Putamen (tissue), 1 donor: ENCODE measurements at regions not wholly inside any gene's neighbourhood (a gene's known extent, or its start where the extent isn't known, plus 50 kb on each side); places are given as distances from the start of the nearest gene placed in this dataset.
"Not testable (repeated sequence)": the region's sequence is repeated elsewhere in the genome, so short reads cannot be mapped to it uniquely, and the experiment has no call there.

Source experiments
- DNase-seq: peaks from one replicate; pipeline ENCODE4 v3.0.0-alpha.2; 2016; ENCODE audit warnings: low spot score

DNA sequence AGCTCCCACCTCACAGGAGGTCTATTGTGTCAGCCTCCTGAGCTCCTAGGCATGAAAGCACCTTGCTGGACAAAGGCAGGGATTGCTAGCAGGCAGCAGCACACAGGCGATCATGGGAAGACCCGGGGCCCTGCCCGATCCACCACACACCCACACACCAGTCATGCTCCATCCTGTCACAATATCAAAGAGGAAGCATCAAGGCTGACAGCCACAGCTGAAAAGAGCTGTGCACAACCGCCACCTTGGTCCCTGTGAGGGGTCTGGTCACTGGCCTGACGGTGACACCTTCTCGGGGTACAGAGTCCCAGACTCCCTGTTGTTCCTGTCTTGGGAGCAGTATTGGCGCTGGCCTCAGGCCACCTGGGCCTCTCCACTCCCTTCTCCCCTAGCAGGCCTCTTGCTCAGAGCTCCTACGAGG is 89.7 kb upstream of the RET start:
- DNase-seq: no peak

DNA sequence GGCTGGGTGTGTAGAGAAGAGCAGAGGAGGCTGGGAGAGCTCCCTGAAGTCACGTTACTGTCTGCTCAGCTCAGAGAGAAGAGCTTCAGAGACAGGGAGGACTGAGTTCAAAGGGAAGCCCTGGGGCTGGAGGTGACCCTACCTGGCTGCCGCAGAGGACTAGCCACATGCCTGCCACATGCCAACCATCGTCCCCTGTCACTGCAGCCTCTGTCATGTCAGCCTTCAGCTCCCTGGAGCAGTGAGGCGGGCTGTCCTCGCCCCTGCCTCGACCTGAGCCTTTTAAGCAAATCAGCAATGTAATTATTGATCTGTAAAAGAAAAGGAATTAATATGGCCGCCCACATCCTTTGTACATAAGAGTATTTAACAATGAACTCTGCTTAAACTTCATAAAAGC is 89.3 kb upstream of the RET start:
- DNase-seq: no peak

DNA sequence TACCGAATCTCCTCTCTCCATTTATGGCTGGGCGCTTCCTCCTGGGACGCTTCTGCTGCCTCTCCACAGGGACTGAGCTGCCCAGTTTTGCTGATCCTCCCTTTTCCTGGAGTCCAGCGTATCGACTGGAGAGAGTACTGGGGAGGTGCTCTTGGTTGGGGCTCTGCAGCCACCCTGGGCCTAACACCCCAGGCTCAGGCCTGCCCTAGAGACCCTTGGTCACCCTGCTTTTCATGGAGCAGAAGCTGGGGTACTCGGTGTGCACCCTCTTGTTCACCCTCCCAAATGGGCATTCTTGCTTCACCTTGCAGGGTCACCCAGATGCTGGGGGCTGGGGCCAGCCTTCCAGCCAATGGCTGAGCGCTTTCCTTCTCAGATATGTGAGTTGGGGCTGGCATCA is 88.8 kb upstream of the RET start:
- no peak for DNase-seq

DNA sequence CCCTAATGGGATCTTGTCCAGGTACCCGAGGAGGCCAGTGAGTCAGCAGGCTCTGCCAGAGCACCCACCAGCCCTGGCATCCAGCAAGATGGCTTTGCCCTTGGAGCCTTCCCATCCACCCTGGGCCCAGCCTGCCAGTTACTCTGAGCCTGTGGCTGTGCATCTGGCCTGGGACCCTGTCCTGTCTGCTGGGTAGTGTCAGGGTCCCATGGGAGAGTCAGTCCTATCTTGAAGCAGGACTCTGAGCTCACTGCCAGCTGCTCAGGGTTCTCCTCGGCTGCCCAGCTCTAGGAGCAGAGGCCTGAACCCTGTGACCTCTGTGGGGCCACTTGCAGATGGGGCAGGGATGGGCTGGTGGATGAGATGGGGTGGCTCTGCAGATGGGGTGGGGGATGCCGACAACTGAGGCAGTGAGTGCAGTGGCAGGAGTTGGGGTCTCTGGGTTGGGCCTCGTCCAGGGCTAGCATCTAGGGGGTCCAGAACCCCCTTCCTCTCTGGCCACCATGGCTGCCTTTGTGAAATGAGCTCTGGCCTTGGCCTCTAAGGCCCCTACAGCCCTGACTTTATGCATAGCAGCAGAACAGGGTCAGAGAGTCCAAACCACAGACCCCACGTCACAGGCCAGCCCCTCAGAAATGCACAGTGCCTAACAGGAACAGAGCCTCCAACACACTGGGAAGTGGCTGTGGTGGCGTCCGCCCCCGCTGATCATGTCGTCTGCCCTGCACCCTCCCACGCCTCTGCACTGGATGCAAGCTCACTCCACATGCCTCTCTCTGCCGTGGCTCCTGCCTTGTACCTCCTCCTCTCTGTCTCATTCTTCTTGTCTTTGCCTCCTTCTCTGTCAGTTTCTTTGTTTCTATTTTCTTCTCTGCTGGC is 88.1 kb upstream of the RET start:
- peak; percentile 58 for DNase-seq

DNA sequence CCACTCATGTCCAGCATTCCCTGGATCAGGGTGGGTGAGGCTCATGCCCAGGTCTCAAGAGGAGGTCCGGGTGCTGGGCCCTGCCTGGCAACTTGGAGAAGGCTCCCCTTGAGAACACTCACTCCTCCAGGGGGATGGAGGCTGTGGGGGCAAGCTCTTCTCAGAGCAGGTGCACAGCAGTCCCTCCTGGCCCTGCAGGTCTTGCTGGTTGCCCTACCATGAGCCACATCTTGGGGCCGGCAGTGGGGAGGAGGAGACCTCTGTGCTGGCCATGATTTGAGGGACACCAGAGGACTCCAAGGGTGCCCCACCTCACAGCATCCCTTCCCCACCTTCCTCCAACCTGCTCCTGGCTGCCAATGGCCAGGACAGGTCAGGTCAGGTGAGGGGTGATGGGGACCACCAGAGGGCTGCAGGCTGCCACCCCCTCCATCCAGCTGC is 87.4 kb upstream of the RET start:
- no peak for DNase-seq

DNA sequence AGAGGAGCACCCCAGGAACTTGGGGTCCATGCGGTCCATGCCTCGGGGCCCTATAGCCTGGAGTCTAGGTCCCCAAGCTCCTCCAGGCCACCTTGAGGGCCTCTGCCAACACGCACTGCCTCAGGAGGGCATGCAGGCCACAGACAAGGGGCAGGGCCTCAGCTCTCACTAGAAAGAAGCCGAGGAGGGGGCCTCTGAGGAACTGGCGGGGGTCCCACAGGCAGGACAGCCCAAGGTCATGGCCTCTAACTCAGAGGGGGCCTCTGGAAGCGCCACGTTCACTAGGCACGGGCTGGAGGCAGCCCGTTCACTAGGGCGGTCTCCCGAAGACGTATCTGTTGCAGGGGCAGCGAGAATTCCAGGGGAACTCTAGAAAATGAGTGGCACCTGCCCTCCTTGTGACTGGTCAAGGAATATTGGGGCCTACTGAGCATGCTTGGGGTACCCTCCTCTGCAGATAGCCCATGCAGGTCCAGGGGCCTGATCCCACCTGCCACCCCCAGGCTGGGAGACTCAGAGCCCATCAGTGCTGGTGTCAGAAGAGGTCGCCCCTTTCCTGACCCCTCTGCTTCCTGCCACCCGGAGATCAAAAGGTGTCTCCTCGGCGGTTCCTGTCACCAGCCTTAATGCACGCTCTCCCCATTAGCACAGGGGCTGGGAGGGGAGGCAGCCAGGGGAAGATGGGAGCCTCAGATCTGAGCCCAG is 86.7 kb upstream of the RET start:
- DNase-seq: no peak

DNA sequence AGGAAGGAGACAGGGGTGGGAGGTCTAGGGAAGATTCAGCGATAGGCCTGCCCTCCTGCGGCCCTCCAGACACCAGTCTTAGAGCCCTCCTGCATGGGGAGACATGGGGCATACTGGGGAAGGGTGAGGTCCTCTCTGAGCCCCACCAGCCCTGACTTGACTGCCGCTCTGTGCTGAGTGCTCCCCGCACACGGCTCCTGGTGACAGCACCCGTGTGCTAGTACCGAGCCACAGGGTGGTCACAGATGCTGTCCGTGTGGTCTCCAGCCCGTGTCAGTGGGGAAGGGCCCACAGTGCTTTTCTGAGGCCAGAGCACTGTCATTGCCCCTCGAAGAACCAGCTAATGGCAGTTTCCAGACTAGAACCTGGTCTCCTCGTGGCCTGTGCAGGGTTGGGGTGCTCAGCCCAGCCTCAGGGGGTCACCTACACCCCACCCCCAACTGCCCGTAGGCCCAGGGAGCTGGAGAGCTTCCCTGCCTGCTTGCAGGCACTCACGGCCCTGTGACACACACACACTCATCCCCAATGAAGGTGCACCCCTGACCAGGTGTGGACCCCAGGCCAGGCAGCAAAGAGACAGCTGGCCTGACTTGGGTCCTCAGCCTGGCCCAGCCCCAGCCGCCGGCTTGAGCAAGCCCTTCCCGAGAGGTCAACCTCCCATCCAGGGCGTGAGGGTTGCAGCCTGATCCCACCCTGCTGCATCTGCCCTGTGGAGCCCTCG is 86.0 kb upstream of the RET start:
- no peak for DNase-seq

- DNase-seq: no peak
These were observed 85.3 kb upstream of the RET start for GRCh38 chr10:42991442-42992098.

- no peak for DNase-seq
These were observed 84.5 kb upstream of the RET start for GRCh38 chr10:42992156-42992956.

DNA sequence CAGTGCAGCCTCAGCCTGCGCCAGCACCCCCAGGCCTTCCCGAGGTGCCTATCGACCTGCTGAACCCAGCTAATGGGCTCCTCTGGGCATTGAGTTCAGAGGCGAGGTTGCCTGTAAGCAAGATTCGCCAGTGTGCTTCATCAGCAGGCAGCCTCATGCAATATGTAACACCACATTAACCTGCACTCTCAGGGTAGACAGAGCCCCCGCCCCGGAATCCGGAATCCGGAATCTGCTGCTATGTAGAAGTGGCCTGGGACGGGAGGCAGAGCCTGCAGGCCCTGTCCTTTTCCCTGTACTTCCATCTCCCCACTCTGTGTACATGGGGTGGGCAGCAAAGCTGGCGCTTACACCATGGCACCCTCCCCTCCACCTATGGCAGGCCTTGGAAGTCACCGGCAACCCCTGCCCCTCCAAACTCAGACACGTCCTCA is 83.9 kb upstream of the RET start:
- no peak for DNase-seq

GRCh38 chr10:42994909-42995308 is 82.0 kb upstream of the RET start:
- DNase-seq: not testable (repeated sequence)

GRCh38 chr10:42995537-42995936 is 81.3 kb upstream of the RET start:
- DNase-seq: no peak

DNA sequence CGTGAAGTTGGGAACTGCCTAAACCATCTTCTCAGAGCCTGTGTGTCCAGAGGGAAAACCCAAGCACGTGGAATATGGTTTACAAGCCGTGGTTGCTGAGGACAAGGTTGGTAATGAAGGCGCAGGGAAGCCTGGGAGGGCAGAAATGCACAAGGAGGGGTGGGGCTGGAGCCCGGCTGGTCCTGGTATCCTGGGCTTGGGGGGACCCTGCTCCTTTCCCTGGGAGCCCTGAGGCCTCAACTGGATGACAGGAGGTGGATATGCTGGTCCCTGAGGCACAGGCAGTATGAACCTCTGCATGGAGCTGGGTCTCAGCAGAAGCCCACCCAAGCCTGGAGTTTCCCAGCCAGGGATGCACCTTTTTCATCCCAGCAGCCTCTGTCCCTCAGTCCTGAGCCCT is 80.3 kb upstream of the RET start:
- no peak for DNase-seq

DNA sequence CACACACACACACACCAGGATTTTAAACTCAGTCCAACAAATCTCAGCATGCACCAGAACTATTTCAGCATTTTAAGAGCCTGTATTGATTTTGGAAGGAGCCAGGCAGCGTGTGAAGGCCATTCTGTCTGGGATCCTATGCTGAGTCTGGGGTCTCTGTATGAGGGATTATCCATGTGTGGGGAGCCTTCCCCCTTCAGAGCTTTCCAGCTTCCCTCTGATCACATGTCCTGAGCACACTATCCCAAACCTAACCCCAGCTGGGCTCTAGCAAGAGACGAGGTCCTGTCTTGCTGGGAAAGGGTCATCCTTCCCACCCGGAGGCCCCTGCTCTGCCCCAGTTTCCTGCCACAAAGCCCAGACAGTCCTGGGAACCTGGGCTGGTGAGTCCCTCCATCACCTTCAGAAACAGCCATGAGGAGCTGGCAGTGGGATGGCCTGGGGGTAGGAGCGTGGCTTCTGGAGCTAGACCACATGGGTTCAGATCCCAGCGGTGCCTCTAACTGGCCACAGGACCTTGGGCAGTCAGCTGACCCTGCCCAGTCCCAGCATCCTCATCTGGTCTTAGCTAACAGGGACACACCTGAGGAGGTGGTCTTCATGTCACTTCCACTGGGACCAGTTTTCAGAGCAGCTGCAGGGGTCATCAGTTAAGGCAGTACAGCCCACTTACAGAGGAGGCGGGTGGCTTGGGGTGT is 79.6 kb upstream of the RET start:
- DNase-seq: no peak

DNA sequence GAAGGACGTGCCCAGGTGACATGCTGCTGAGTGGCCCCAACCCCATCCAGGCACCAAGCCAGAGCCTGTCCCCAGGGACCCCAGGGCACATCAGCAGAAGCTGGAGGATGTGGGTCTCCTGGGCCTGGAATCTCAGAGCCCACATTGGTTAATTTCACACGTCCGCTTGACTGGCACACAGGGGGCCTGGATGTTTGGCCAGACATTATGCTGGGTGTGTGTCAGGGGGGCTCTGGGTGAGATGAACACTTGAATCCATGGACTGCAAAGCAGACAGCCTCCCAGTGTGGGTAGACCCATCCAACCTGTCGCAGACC is 79.1 kb upstream of the RET start:
- DNase-seq: no peak

- no peak for DNase-seq
These were observed 78.1 kb upstream of the RET start for GRCh38 chr10:42998481-42999384.

- DNase-seq: no peak
These were observed 77.4 kb upstream of the RET start for GRCh38 chr10:42999385-43000020.

DNA sequence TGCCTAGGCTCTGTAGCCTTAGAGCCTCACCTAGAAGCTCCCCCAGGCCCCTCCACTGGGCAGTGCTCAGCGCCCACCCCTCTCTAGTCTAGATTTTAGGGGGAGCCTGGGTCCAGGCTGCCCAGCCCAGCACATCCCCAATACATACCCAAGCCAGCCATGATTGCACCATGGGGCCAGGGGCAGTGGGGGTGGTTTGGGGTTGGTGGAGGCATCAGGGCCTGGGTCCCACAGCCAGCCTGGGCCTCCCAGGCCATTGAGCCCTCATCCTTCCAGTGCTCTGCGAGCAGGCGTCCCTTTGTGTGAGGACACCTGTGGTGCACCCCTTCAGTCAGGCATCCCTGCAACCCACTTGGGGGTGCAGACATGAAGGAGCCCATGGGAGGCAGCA is 76.9 kb upstream of the RET start:
- no peak for DNase-seq
